GM06990 (cell line): ENCODE measurements at regions not wholly inside any gene's neighbourhood (a gene's known extent, or its start where the extent isn't known, plus 50 kb on each side); places are given as distances from the start of the nearest gene placed in this dataset.

ENCODE experiments used
- DNase-seq: peaks from one replicate; pipeline ENCODE4 v3.0.0-alpha.2; 2011; ENCODE audit not compliant: insufficient read length; ENCODE audit errors: extremely low read depth
- H3K27me3 ChIP-seq: replicated peaks from 2 replicates; pipeline ENCODE4 v1.6.0; 2011; ENCODE audit warnings: low read length; ENCODE audit not compliant: control insufficient read depth, insufficient read depth
- H3K36me3 ChIP-seq: 2 replicates; pipeline ENCODE4 v1.5.1; 2011; ENCODE audit warnings: low read length; ENCODE audit not compliant: control insufficient read depth, insufficient read depth
- H3K4me3 ChIP-seq: replicated peaks from 2 replicates; pipeline ENCODE4 v1.5.1; 2011; ENCODE audit warnings: low read depth, mild to moderate bottlenecking, control low read depth, low read length
- TF ChIP-seq, protein P1 (sequence below): IDR thresholded peaks from 2 replicates; pipeline ENCODE4 v1.5.1; 2011; ENCODE audit warnings: low read length, control low read depth, mild to moderate bottlenecking, inconsistent platforms; ENCODE audit not compliant: insufficient read depth, poor library complexity, severe bottlenecking

DNA sequence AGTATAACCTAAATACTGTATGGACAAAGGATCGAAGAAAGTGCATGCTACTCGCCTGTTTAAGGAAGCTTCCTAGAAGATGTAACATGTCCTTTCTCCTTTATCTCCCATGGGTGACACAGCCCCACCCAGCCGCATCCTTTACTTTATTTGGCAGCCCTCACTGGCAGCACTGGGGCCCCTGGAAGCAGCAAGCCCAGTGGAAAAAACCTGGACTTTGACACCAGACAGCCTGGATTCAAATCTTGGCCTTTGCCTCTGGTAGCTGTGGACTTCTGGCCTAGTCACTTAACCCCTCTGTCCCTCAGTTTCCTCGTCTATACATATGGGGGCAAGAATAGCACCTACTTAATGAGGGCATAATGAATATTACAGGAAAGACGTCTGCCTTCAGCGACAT lies 67.1 kb downstream of the MYEOV start:
- Histone ChIP-seq H3K36me3 (no peaks in the 10 kb centered on the region), H3K4me3 (no peak overlapping the region), H3K27me3 (no peaks in the 10 kb centered on the region; the same call in 1 of the 2 replicates)
- TF ChIP-seq, protein P1, sequence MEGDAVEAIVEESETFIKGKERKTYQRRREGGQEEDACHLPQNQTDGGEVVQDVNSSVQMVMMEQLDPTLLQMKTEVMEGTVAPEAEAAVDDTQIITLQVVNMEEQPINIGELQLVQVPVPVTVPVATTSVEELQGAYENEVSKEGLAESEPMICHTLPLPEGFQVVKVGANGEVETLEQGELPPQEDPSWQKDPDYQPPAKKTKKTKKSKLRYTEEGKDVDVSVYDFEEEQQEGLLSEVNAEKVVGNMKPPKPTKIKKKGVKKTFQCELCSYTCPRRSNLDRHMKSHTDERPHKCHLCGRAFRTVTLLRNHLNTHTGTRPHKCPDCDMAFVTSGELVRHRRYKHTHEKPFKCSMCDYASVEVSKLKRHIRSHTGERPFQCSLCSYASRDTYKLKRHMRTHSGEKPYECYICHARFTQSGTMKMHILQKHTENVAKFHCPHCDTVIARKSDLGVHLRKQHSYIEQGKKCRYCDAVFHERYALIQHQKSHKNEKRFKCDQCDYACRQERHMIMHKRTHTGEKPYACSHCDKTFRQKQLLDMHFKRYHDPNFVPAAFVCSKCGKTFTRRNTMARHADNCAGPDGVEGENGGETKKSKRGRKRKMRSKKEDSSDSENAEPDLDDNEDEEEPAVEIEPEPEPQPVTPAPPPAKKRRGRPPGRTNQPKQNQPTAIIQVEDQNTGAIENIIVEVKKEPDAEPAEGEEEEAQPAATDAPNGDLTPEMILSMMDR: no peak
- no peak for DNase-seq

DNA sequence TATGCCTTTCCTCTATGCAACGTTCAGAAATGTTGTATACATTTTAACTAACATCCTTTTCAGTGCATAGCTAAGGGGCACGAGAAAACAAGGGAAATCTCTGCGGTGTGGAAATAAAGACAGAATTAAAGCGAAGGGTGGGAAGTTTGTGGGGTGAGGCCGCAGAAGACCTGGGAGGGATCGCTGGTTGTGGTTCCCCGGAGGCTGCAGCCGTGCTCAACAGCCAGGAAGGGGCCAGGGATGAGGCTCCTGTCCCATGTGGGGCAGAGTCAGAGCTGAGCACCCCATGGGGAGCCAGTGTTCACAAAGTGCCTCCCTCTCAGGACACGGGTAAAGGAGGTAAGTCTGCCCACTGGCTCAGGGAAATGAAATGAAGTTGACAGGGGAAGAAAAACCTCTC lies 67.5 kb downstream of the MYEOV start:
- TF ChIP-seq, protein P1: no peak
- Histone ChIP-seq H3K4me3 (no peak overlapping the region), H3K27me3 (no peaks in the 10 kb centered on the region), H3K36me3 (no peaks in the 10 kb centered on the region)
- DNase-seq: no peak

DNA sequence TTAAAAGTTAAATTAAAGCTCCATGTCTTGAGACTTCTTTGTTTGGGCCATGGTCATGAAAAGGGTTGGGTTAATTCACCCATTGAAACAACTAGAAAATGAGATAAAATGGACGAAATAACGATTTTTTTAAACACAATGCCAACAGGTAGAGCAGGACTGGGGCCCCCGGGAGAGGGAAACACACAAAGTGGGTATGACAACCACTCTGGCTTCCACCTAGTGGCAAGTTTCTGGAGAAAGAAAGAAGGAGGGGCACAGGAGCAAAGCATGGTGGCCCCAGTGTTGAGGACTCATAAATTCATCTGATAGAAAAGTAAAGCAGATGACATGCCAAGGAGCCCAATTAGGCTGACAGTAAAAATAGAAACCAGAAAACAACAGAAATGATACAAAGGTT lies 68.4 kb downstream of the MYEOV start:
- H3K4me3 ChIP-seq: no peak overlapping the region
- H3K36me3 ChIP-seq: no peaks in the 10 kb centered on the region
- no peak for DNase-seq
- no peaks in the 10 kb centered on the region for H3K27me3 ChIP-seq
- TF ChIP-seq, protein P1: no peak

DNA sequence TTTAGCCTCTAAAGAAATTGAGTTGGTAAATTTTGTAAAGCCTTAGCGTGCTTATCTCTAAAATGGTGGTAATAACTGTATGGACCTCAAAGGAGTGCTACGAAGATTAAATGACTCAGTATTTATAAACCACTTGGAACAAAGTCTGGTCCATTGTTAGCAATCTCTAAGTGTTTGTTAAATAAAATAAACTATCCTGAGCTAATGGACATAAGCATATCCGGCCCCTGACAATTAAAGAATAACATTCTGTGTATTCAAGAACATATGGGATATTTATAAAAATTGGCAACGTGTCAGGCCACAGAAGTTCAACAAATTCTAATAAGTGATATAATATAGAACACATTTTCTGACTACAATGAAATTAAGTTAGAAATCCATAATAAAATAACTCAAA lies 71.0 kb downstream of the MYEOV start:
- H3K27me3 ChIP-seq: no peaks in the 10 kb centered on the region
- TF ChIP-seq, protein P1: no peak
- DNase-seq: no peak
- no peak overlapping the region for H3K4me3 ChIP-seq
- no peaks in the 10 kb centered on the region for H3K36me3 ChIP-seq

DNA sequence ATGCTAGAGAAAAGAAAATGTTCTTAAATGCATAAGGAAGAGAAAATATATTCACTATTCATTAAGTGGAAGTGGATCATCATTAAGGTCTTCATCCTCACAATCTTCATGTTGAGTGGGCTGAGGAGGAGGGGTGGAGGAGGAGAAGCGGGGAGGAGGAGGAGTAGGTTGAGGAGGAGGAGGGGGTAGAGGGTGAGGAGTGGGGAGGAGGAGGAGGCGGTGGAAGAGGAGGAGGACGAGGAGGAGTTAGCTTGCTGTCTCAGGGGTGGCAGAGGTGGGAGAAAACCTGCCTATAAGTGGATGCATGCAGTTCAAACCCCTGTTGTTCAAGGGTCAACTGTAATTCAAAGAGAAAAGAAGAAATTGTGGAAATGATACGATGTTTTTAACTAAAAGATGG lies 71.6 kb downstream of the MYEOV start:
- Histone ChIP-seq H3K36me3 (no peaks in the 10 kb centered on the region), H3K4me3 (no peak overlapping the region), H3K27me3 (no peaks in the 10 kb centered on the region)
- TF ChIP-seq, protein P1: no peak
- DNase-seq: no peak

DNA sequence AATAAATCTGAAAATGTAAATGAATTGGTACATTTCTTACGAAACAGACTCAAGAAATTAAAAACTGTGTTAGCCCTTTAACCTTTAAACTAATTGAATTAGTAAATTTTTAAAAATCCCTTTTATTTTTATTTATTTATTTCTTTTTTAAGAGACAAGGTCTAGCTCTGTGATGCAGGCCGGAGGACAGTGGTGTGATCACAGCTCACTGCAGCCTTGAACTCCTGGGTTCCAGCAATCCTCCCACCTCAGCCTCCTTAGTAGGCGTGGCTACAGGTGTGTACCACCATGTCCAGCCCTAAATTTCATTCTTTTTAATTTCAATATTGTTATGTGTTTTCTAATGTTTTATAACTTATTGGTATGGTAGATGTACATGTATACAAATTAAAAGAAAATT lies 72.6 kb downstream of the MYEOV start:
- no peak overlapping the region for H3K4me3 ChIP-seq
- H3K27me3 ChIP-seq: no peaks in the 10 kb centered on the region
- TF ChIP-seq, protein P1: no peak
- no peaks in the 10 kb centered on the region for H3K36me3 ChIP-seq
- DNase-seq: no peak
